SHP77 (cell line): ENCODE measurements at regions not wholly inside any gene's neighbourhood (a gene's known extent, or its start where the extent isn't known, plus 50 kb on each side); places are given as distances from the start of the nearest gene placed in this dataset.
"Not testable (repeated sequence)": the region's sequence is repeated elsewhere in the genome, so short reads cannot be mapped to it uniquely, and the experiment has no call there.

Experiments
- DNase-seq, 2 experiments: peaks; one replicate each; lab custom pipeline; 2025; lab: John Stamatoyannopoulos, UW

- DNase-seq = no peak
Measured at GRCh38 chr13:75178436-75178835, 303.5 kb downstream of the TBC1D4 start.

GRCh38 chr13:75175575-75175974 is 306.4 kb downstream of the TBC1D4 start:
- DNase-seq = no peak

GRCh38 chr13:75175097-75175496 is 306.9 kb downstream of the TBC1D4 start:
- not testable (repeated sequence) for DNase-seq

GRCh38 chr13:75174481-75174880 is 307.5 kb downstream of the TBC1D4 start:
- DNase-seq = no peak

- peak in 1 of 2 experiments; percentile 2 for DNase-seq
Measured at GRCh38 chr13:75173457-75174356, 308.3 kb downstream of the TBC1D4 start.

- DNase-seq = no peak
Measured at GRCh38 chr13:75170311-75170710, 311.7 kb downstream of the TBC1D4 start.

GRCh38 chr13:75165543-75166230 is 316.3 kb downstream of the TBC1D4 start:
- no peak for DNase-seq

- DNase-seq = no peak
Measured at GRCh38 chr13:75161804-75162203, 320.2 kb downstream of the TBC1D4 start.

GRCh38 chr13:75160984-75161383 is 321.0 kb downstream of the TBC1D4 start:
- no peak for DNase-seq

GRCh38 chr13:75154331-75154730 is 327.6 kb downstream of the TBC1D4 start:
- no peak for DNase-seq

- DNase-seq = no peak
Measured at GRCh38 chr13:75153834-75154233, 328.1 kb downstream of the TBC1D4 start.

GRCh38 chr13:75153386-75153785 is 328.6 kb downstream of the TBC1D4 start:
- no peak for DNase-seq

- no peak for DNase-seq
Measured at GRCh38 chr13:75151081-75151643, 330.8 kb downstream of the TBC1D4 start.

GRCh38 chr13:75149776-75150175 is 332.2 kb downstream of the TBC1D4 start:
- DNase-seq = no peak

- no peak for DNase-seq
Measured at GRCh38 chr13:75147946-75148345, 334.0 kb downstream of the TBC1D4 start.

- no peak for DNase-seq
Measured at GRCh38 chr13:75146436-75146835, 335.5 kb downstream of the TBC1D4 start.

GRCh38 chr13:75145927-75146326 is 336.0 kb downstream of the TBC1D4 start:
- DNase-seq = no peak

GRCh38 chr13:75139291-75139690 is 342.7 kb downstream of the TBC1D4 start:
- DNase-seq = no peak

GRCh38 chr13:75137911-75138571 is 343.9 kb downstream of the TBC1D4 start:
- no peak for DNase-seq

- DNase-seq = no peak
Measured at GRCh38 chr13:75136151-75136550, 345.8 kb downstream of the TBC1D4 start.

- no peak for DNase-seq
Measured at GRCh38 chr13:75135325-75135825, 346.6 kb downstream of the TBC1D4 start.
